Stimulated activated CD4-positive, alpha-beta T cell treated with anti-CD3 and anti-CD28 coated beads, Interleukin-2, amount 100 ng/mL, for 24 hours (primary cell): ENCODE measurements at regions not wholly inside any gene's neighbourhood (a gene's known extent, or its start where the extent isn't known, plus 50 kb on each side); places are given as distances from the start of the nearest gene placed in this dataset.
"Not testable (repeated sequence)": the region's sequence is repeated elsewhere in the genome, so short reads cannot be mapped to it uniquely, and the experiment has no call there.

Experiments
- DNase-seq, 2 donors: peaks; one replicate each; pipeline ENCODE4 v3.0.0-alpha.2; 2020

DNA sequence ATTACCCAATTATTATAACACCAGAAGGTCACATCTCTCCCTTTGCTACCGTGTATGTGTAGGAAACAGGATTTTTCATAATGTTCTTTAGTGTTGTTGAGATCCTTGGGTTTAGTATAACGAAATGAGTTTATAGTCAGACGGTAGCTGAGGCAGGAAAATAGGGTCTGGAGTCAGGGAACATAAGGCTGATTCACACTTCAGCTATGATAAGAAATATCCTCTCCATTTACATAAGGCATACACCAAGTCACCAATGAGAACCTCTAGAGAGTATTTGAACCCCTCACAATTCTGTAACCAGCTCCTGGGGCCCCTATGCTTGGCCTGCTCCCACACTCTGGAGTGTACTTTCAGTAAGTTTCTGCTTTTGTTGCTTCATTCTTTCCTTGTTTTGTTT, 58.9 kb upstream of the ANKH start:
- DNase-seq = no peak

- no peak for DNase-seq
These were observed 57.9 kb upstream of the ANKH start for GRCh38 chr5:14929293-14930065.

DNA sequence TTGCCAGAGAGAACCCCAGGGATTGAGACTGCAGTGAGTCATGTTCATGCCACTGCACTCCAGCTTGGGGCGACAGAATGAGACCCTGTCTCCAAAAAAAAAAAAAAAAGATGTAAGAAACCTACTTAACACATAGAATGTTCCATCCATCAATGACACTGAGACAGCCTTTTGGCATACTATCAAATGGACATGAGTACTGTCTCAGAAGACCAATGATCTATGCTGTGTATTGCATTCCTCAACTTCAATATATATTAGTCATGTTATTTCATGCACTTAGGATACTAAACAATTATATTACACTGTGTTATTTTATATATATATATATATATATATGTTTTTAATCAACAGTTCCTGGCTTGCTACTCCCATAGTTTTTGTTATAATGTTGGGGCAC, 57.1 kb upstream of the ANKH start:
- no peak for DNase-seq

GRCh38 chr5:14925326-14925725, 53.7 kb upstream of the ANKH start:
- no peak for DNase-seq

DNA sequence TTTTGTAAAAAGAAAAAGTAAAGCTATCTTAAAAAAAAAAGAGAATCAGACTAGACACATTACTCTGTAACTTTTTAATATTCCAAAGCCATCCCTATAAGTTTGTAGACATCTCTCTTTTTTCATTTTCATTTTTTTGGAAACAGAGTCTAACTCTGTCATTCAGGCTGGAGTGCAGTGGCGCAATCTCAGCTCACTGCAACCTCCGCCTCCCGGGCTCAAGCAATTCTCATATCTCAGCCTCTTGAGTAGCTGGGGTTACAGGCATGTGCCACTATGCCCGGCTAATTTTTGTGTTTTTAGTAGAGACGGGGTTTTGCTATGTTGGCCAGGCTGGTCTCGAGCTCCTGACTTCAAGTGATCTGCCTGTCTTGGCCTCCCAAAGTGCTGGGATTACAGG, 51.4 kb upstream of the ANKH start:
- DNase-seq = not testable (repeated sequence)

DNA sequence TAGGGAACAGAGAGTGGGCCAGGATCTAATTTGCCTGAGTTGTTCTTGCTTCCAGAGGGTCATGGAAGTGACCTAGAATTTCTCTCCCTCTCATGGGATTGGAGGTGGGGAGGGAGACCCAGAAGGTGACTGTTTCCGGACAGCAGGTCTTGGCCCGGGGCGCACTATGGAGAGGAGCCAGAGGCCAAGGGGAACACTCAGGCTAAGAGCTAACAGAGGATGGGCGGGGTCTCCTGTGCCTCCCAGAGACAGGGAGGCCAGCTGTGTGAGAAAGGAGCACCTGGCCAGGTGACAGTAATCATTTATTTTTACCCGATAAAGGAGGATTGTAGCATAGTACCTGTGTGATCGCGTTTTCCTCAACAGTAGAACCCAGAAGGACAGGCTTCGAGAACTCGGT, 50.9 kb upstream of the ANKH start:
- no peak for DNase-seq
